NCI-H1105 (cell line): ENCODE measurements at regions not wholly inside any gene's neighbourhood (a gene's known extent, or its start where the extent isn't known, plus 50 kb on each side); places are given as distances from the start of the nearest gene placed in this dataset.
"Not testable (repeated sequence)": the region's sequence is repeated elsewhere in the genome, so short reads cannot be mapped to it uniquely, and the experiment has no call there.

Experiments
- DNase-seq: peaks from one replicate; lab custom pipeline; 2025; lab: John Stamatoyannopoulos, UW

- no peak for DNase-seq
These were observed 113.3 kb upstream of the SHISA3 start for GRCh38 chr4:42284030-42284429.

- not testable (repeated sequence) for DNase-seq
These were observed 108.4 kb upstream of the SHISA3 start for GRCh38 chr4:42288876-42289275.

GRCh38 chr4:42292192-42292591, 105.1 kb upstream of the SHISA3 start:
- not testable (repeated sequence) for DNase-seq

- DNase-seq, result no peak
These were observed 103.1 kb upstream of the SHISA3 start for GRCh38 chr4:42293967-42294813.

- no peak for DNase-seq
These were observed 101.1 kb upstream of the SHISA3 start for GRCh38 chr4:42296196-42296595.

- peak; percentile 0 for DNase-seq
These were observed 94.9 kb upstream of the SHISA3 start for GRCh38 chr4:42302348-42302747.

GRCh38 chr4:42306221-42307109, 90.8 kb upstream of the SHISA3 start:
- no peak for DNase-seq

- no peak for DNase-seq
These were observed 89.0 kb upstream of the SHISA3 start for GRCh38 chr4:42308247-42308646.

GRCh38 chr4:42309361-42310260, 87.7 kb upstream of the SHISA3 start:
- DNase-seq, result no peak

GRCh38 chr4:42310358-42310757, 86.9 kb upstream of the SHISA3 start:
- DNase-seq, result no peak

GRCh38 chr4:42310806-42311205, 86.5 kb upstream of the SHISA3 start:
- no peak for DNase-seq

- no peak for DNase-seq
These were observed 85.7 kb upstream of the SHISA3 start for GRCh38 chr4:42311591-42311990.

GRCh38 chr4:42313420-42313819, 83.9 kb upstream of the SHISA3 start:
- not testable (repeated sequence) for DNase-seq

GRCh38 chr4:42313872-42314271, 83.4 kb upstream of the SHISA3 start:
- DNase-seq, result no peak

- DNase-seq, result no peak
These were observed 82.1 kb upstream of the SHISA3 start for GRCh38 chr4:42315231-42315630.

GRCh38 chr4:42320822-42321388, 76.4 kb upstream of the SHISA3 start:
- no peak for DNase-seq

- DNase-seq, result no peak
These were observed 71.2 kb upstream of the SHISA3 start for GRCh38 chr4:42326040-42326439.

GRCh38 chr4:42326524-42326923, 70.8 kb upstream of the SHISA3 start:
- no peak for DNase-seq

GRCh38 chr4:42327323-42327722, 70.0 kb upstream of the SHISA3 start:
- DNase-seq, result no peak

- no peak for DNase-seq
These were observed 68.3 kb upstream of the SHISA3 start for GRCh38 chr4:42328978-42329377.

- no peak for DNase-seq
These were observed 67.9 kb upstream of the SHISA3 start for GRCh38 chr4:42329421-42329820.
